ENCODE measurements at regions not wholly inside any gene's neighbourhood (a gene's known extent, or its start where the extent isn't known, plus 50 kb on each side); places are given as distances from the start of the nearest gene placed in this dataset.
"Not testable (repeated sequence)": the region's sequence is repeated elsewhere in the genome, so short reads cannot be mapped to it uniquely, and the experiment has no call there.

DNA sequence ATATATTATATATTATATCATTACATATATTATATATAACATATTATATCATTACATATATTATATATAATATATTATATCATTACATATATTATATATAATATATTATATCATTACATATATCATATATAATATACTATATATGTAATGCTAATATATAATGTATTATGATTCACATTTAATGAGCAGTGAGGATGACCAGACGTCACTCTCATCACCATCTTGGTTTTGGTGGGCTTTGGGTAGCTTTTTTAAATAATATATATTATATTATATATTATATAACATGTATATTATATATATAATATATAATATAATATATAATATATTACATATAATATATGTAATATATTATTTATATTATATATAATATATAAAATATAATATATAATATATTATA, 1189.4 kb upstream of the AUTS2 start:
- no peaks in the 10 kb centered on the region for H3K36me3 ChIP-seq (replicated peaks; ENCODE audit: low read depth, low read length)
- H3K4me2 ChIP-seq (ENCODE audit: low read length): no peak overlapping the region
- TF ChIP-seq, protein P1, sequence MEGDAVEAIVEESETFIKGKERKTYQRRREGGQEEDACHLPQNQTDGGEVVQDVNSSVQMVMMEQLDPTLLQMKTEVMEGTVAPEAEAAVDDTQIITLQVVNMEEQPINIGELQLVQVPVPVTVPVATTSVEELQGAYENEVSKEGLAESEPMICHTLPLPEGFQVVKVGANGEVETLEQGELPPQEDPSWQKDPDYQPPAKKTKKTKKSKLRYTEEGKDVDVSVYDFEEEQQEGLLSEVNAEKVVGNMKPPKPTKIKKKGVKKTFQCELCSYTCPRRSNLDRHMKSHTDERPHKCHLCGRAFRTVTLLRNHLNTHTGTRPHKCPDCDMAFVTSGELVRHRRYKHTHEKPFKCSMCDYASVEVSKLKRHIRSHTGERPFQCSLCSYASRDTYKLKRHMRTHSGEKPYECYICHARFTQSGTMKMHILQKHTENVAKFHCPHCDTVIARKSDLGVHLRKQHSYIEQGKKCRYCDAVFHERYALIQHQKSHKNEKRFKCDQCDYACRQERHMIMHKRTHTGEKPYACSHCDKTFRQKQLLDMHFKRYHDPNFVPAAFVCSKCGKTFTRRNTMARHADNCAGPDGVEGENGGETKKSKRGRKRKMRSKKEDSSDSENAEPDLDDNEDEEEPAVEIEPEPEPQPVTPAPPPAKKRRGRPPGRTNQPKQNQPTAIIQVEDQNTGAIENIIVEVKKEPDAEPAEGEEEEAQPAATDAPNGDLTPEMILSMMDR (IDR thresholded peaks at IDR 0.05; ENCODE audit: low read depth, low read length): no peak
- no peak for TF ChIP-seq EZH2phosphoT487 (IDR thresholded peaks at IDR 0.05; ENCODE audit: low read depth)
- no peak overlapping the region for H3K4me3 ChIP-seq (ENCODE audit: low read length)
- no peak overlapping the region for H3K27ac ChIP-seq (ENCODE audit: low read length)
- no peak overlapping the region for H3K9ac ChIP-seq (ENCODE audit: low read length)
- H3K79me2 ChIP-seq (ENCODE audit: low read length): no peaks in the 10 kb centered on the region
- H3K27me3 ChIP-seq (ENCODE audit: low read depth, low read length): no peaks in the 10 kb centered on the region
- no peaks in the 10 kb centered on the region for H4K20me1 ChIP-seq (ENCODE audit: insufficient read depth, low read length)
- no peak overlapping the region for H2AFZ ChIP-seq (ENCODE audit: low read depth, low read length)
- H3K9me3 ChIP-seq (ENCODE audit: insufficient read depth, low read length): no peaks in the 10 kb centered on the region
- H3K4me1 ChIP-seq (ENCODE audit: low read length): no peaks in the 10 kb centered on the region

DNA sequence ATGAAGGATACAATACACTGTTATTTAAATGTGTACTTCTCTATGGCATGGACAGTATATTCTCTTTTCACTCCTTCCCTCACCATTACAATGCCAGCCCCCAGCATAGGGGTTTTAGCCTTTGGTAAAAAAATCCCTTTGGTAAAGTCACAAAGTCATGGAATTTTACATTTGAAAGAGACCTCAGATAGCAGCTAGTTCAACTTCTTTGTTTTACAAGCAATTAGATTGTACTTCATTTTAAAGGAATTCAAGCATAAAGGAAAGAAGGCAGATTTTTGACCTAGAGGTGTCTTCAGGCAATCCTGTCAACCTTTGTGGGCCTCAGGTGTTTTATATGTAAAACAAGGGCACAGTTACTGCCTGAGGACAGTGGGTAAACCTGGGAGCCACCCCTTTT, 1188.4 kb upstream of the AUTS2 start:
- H3K9ac ChIP-seq (ENCODE audit: low read length): no peak overlapping the region
- no peaks in the 10 kb centered on the region for H3K4me1 ChIP-seq (ENCODE audit: low read length)
- no peak for TF ChIP-seq EZH2phosphoT487 (IDR thresholded peaks at IDR 0.05; ENCODE audit: low read depth)
- TF ChIP-seq, protein P1 (IDR thresholded peaks at IDR 0.05; ENCODE audit: low read depth, low read length): no peak
- H3K27me3 ChIP-seq (ENCODE audit: low read depth, low read length): no peaks in the 10 kb centered on the region
- no peak overlapping the region for H2AFZ ChIP-seq (ENCODE audit: low read depth, low read length)
- H4K20me1 ChIP-seq (ENCODE audit: insufficient read depth, low read length): no peaks in the 10 kb centered on the region
- no peaks in the 10 kb centered on the region for H3K79me2 ChIP-seq (ENCODE audit: low read length)
- H3K9me3 ChIP-seq (ENCODE audit: insufficient read depth, low read length): no peaks in the 10 kb centered on the region
- H3K36me3 ChIP-seq (replicated peaks; ENCODE audit: low read depth, low read length): no peaks in the 10 kb centered on the region
- H3K27ac ChIP-seq (ENCODE audit: low read length): no peak overlapping the region
- no peak overlapping the region for H3K4me2 ChIP-seq (ENCODE audit: low read length)
- no peak overlapping the region for H3K4me3 ChIP-seq (ENCODE audit: low read length)

DNA sequence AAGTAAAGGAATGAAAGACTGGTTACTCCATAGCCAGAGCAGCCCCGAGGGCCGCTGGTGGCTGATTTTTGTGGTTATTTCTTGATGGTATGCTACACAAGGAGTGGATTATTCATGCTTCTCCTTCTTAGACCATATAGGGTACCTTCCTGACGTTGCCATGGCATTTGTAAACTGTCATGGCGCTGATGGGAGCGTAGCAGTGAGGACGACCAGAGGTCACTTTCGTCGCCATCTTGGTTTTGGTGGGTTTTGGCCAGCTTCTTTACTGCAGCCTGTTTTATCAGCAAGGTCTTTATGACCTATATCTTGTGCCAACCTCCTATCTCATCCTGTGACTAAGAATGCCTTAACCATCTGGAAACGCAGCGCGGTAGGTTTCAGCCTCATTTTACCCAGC, 1187.6 kb upstream of the AUTS2 start:
- H3K79me2 ChIP-seq (ENCODE audit: low read length); H3K4me2 ChIP-seq (ENCODE audit: low read length); H3K27me3 ChIP-seq (ENCODE audit: low read depth, low read length); H3K27ac ChIP-seq (ENCODE audit: low read length); H3K36me3 ChIP-seq (replicated peaks; ENCODE audit: low read depth, low read length); H3K4me1 ChIP-seq (ENCODE audit: low read length); H4K20me1 ChIP-seq (ENCODE audit: insufficient read depth, low read length); H2AFZ ChIP-seq (ENCODE audit: low read depth, low read length); H3K9me3 ChIP-seq (ENCODE audit: insufficient read depth, low read length); H3K9ac ChIP-seq (ENCODE audit: low read length); H3K4me3 ChIP-seq (ENCODE audit: low read length): not testable (repeated sequence)

DNA sequence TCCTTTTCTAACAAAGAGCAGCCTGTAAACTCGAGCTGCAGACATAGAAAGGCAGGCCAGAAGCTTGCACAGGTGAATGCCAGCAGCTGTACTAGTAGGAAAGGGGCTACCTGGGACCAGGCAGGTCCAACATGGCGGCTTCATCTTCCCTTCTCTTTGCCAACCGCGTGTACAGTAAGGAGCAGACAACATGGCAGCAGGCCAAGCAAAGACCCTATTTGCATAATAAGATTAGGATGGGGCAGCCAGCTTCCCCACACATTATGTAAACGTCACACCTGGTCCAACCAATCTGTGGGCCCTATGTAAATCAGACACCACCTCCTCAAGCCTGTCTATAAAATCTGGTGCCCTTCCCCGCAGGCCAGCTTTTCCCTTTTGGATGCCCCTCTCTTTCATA, 1186.5 kb upstream of the AUTS2 start:
- Histone ChIP-seq H3K4me1 (ENCODE audit: low read length) (no peaks in the 10 kb centered on the region), H3K27ac (ENCODE audit: low read length) (no peak overlapping the region), H3K9ac (ENCODE audit: low read length) (no peak overlapping the region), H2AFZ (ENCODE audit: low read depth, low read length) (no peak overlapping the region), H3K36me3 (replicated peaks; ENCODE audit: low read depth, low read length) (no peaks in the 10 kb centered on the region), H3K79me2 (ENCODE audit: low read length) (no peaks in the 10 kb centered on the region), H3K27me3 (ENCODE audit: low read depth, low read length) (no peaks in the 10 kb centered on the region), H4K20me1 (ENCODE audit: insufficient read depth, low read length) (no peaks in the 10 kb centered on the region), H3K4me2 (ENCODE audit: low read length) (no peak overlapping the region), H3K4me3 (ENCODE audit: low read length) (no peak overlapping the region), H3K9me3 (ENCODE audit: insufficient read depth, low read length) (no peaks in the 10 kb centered on the region)
- TF ChIP-seq EZH2phosphoT487 (IDR thresholded peaks at IDR 0.05; ENCODE audit: low read depth): no peak
- TF ChIP-seq, protein P1 (IDR thresholded peaks at IDR 0.05; ENCODE audit: low read depth, low read length): no peak

All from OCI-LY3 (cell line).